Right ventricle myocardium superior (tissue), 1 donor: ENCODE measurements at regions not wholly inside any gene's neighbourhood (a gene's known extent, or its start where the extent isn't known, plus 50 kb on each side); places are given as distances from the start of the nearest gene placed in this dataset.
"Not testable (repeated sequence)": the region's sequence is repeated elsewhere in the genome, so short reads cannot be mapped to it uniquely, and the experiment has no call there.

ENCODE experiments used
- ATAC-seq: fragments of 200-7000 bp; cut with Tn5 transposase; one replicate; pipeline ENCODE4 v1.9.1; 2020; ENCODE audit warnings: mild to moderate bottlenecking; ENCODE audit not compliant: poor library complexity
- DNase-seq: peaks from one replicate; pipeline ENCODE4 v3.0.0-alpha.2; 2020
- intact Hi-C: fragments of 100-400 bp; cut with DNase I; formaldehyde crosslinking; loops from one replicate; pipeline ENCODE4 v1.11.2; 2022
- donor health status: DM: no; HTN: yes; CAD: no; lungs with severe emphysema.

- ATAC-seq, intact Hi-C loops, DNase-seq: not testable (repeated sequence)
Measured at GRCh38 chr9:65455751-65456647, 171.0 kb upstream of the FOXD4L5 start.

- intact Hi-C loops, ATAC-seq: not testable (repeated sequence)
Measured at GRCh38 chr9:65455136-65455535, 170.1 kb upstream of the FOXD4L5 start.

GRCh38 chr9:65454666-65455065 is 169.7 kb upstream of the FOXD4L5 start:
- ATAC-seq, intact Hi-C loops, DNase-seq: not testable (repeated sequence)

More at GRCh38 chr9:65455136-65455535, 170.1 kb upstream of the FOXD4L5 start:
- DNase-seq: not testable (repeated sequence)

GRCh38 chr9:65454034-65454433 is 169.0 kb upstream of the FOXD4L5 start:
- DNase-seq, intact Hi-C loops, ATAC-seq: not testable (repeated sequence)

- ATAC-seq, intact Hi-C loops, DNase-seq: not testable (repeated sequence)
Measured at GRCh38 chr9:65449886-65450610, 165.0 kb upstream of the FOXD4L5 start.

- ATAC-seq: no peak
- no peak for DNase-seq
- intact Hi-C loops: no loop called here
Measured at GRCh38 chr9:65449423-65449822, 164.4 kb upstream of the FOXD4L5 start.

GRCh38 chr9:65447146-65447545 is 162.1 kb upstream of the FOXD4L5 start:
- intact Hi-C loops, ATAC-seq, DNase-seq: not testable (repeated sequence)

GRCh38 chr9:65445991-65446390 is 161.0 kb upstream of the FOXD4L5 start:
- ATAC-seq, intact Hi-C loops, DNase-seq: not testable (repeated sequence)

GRCh38 chr9:65444943-65445342 is 159.9 kb upstream of the FOXD4L5 start:
- no peak for DNase-seq
- intact Hi-C loops: no loop called here
- ATAC-seq: no peak

- intact Hi-C loops: not testable (repeated sequence)
Measured at GRCh38 chr9:65442116-65442515, 157.1 kb upstream of the FOXD4L5 start.

GRCh38 chr9:65441324-65441920 is 156.4 kb upstream of the FOXD4L5 start:
- ATAC-seq, DNase-seq, intact Hi-C loops: not testable (repeated sequence)

More at GRCh38 chr9:65442116-65442515, 157.1 kb upstream of the FOXD4L5 start:
- not testable (repeated sequence) for DNase-seq, ATAC-seq

GRCh38 chr9:65437724-65438123 is 152.7 kb upstream of the FOXD4L5 start:
- intact Hi-C loops: no loop called here
- DNase-seq (no peak), ATAC-seq (no peak)

- ATAC-seq (no peak), DNase-seq (no peak)
- intact Hi-C loops: no loop called here
Measured at GRCh38 chr9:65435464-65435863, 150.5 kb upstream of the FOXD4L5 start.

GRCh38 chr9:65432722-65433323 is 147.8 kb upstream of the FOXD4L5 start:
- intact Hi-C loops: no loop called here
- DNase-seq (no peak), ATAC-seq (no peak)

- ATAC-seq: no peak
Measured at GRCh38 chr9:65432051-65432450, 147.0 kb upstream of the FOXD4L5 start.

GRCh38 chr9:65430221-65430620 is 145.2 kb upstream of the FOXD4L5 start:
- intact Hi-C loops: no loop called here
- no peak for ATAC-seq
- DNase-seq: no peak

More at GRCh38 chr9:65432051-65432450, 147.0 kb upstream of the FOXD4L5 start:
- DNase-seq: no peak
- intact Hi-C loops: no loop called here

- intact Hi-C loops: not testable (repeated sequence)
Measured at GRCh38 chr9:65427361-65427760, 142.4 kb upstream of the FOXD4L5 start.

GRCh38 chr9:65426813-65427212 is 141.8 kb upstream of the FOXD4L5 start:
- ATAC-seq, DNase-seq, intact Hi-C loops: not testable (repeated sequence)

More at GRCh38 chr9:65427361-65427760, 142.4 kb upstream of the FOXD4L5 start:
- DNase-seq, ATAC-seq: not testable (repeated sequence)
